A549 (cell line): ENCODE measurements at regions not wholly inside any gene's neighbourhood (a gene's known extent, or its start where the extent isn't known, plus 50 kb on each side); places are given as distances from the start of the nearest gene placed in this dataset.

Experiments used
- CTCF ChIP-seq: fragments of >200 bp; sonication (Bioruptor Twin); formaldehyde crosslinking; IDR thresholded peaks from 3 replicates; pipeline ENCODE4 v1.5.1; 2016
- HOXA7 ChIP-seq: fragments of 250-450 bp; sonication (Bioruptor Pico); IDR thresholded peaks from 2 replicates; pipeline ENCODE4 v1.5.0; 2020; ENCODE audit warnings: mild to moderate bottlenecking, moderate library complexity
- KDM5A ChIP-seq: fragments of 200-600 bp; sonication (generic); IDR thresholded peaks from 2 replicates; pipeline ENCODE4 v1.6.1; 2016; ENCODE audit warnings: antibody characterized with exemption, mild to moderate bottlenecking
- MAX ChIP-seq: IDR thresholded peaks from 2 replicates; pipeline ENCODE4 v1.6.1; 2012
- PHF8 ChIP-seq: fragments of 200-600 bp; sonication (generic); IDR thresholded peaks from 2 replicates; pipeline ENCODE4 v1.6.1; 2016; ENCODE audit warnings: low read depth, mild to moderate bottlenecking, antibody characterized with exemption, moderate library complexity, borderline replicate concordance
- POLR2A ChIP-seq: IDR thresholded peaks from 2 replicates; pipeline ENCODE4 v1.6.1; 2012; ENCODE audit warnings: mild to moderate bottlenecking, low read length
- POLR2AphosphoS2 ChIP-seq: conservative IDR thresholded peaks from 2 replicates; pipeline ENCODE4 v1.6.1; 2012; ENCODE audit warnings: low read length, improper control_type of control experiment, inconsistent platforms
- REST ChIP-seq: fragments of 200-600 bp; sonication (generic); IDR thresholded peaks from 2 replicates; pipeline ENCODE4 v1.6.1; 2016; ENCODE audit warnings: antibody characterized with exemption, mild to moderate bottlenecking, moderate library complexity

GRCh38 chr17:6186998-6187397, 116.8 kb downstream of the WSCD1 start:
- TF ChIP-seq POLR2A (no peak), CTCF (no peak), REST (no peak), PHF8 (no peak), KDM5A (no peak), POLR2AphosphoS2 (no peak), MAX (no peak), HOXA7 (CRISPR knock-in tag) (no peak)
